GM21529 (cell line): ENCODE measurements at regions not wholly inside any gene's neighbourhood (a gene's known extent, or its start where the extent isn't known, plus 50 kb on each side); places are given as distances from the start of the nearest gene placed in this dataset.

ENCODE experiments used
- ATAC-seq: cut with Tn5 transposase; IDR thresholded peaks from one replicate; pipeline ENCODE4 v1.9.1; 2021; ENCODE audit not compliant: unreplicated experiment

DNA sequence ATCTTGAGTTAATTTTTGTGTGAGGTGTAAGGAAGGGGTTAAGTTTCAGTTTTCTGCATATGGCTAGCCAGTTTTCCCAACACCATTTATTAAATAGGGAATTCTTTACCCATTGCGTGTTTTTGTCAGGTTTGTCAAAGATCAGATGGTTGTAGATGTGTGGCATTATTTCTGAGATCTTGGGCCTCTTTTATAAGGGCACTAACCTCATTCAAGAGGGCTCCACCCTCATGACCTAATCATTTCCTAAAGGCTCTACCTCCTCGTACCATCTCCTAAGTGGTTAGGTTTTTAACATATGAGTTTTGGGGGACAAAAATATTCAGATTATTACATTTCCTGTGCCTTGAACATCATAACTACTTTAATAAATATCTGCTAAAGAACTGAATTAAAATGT is 510.9 kb downstream of the UTRN start:
- ATAC-seq: no peak

DNA sequence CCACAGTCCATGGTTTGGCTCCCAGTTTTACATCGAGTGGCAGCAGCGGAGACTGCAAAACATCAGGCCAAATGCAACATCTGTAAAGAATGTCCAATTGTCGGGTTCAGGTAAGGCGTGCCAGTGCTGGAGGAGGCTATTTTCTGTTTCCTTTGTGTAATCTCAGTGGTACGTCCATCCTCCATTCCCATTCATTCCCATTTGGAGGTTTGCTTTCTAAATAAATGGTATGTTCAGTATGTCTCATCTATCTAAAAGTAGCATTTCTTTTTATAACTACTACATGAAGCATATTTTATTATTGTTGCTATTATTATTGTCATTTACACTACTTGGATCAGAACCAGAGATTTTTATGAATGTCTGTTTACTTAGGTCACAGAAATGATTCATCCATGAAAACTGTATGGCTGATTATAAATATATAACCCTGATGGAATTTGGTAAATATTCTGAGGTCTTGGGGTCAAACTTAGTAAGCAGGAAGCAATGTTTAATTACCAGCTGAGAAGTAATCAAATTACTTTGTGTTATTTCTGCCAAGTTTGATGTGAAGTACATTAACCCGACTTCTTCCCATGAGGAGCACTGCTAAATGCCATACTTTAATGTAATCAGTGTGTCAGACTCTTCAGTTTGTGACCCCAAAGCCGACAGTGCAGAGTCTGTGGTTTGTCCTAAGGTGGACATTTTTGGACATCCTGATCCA is 512.9 kb downstream of the UTRN start:
- no peak for ATAC-seq

DNA sequence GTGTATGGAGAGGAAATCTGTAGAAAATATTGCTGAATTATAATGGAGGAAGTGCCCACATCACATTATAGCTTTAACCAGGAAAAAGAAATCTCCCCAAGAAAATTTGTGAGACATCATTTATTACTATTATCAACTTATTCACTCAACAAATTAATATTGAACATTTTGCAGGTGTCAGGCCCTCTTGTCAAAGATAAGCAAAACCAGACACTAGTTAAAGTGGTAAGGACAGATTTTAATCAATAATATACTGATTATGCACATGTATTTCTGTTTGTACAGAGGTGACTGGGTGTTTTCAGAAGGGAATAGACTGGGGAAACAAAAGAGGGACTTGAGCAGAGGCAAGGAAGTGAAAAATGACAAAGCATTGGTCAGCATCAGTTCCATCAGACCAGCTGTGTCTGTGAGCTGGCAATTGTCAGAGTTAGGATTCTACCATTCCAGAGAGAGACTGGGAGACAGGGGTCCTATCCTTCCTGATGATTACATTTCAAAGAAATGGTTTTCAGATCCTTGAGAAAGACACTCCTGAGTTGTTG is 519.2 kb downstream of the UTRN start:
- no peak for ATAC-seq

DNA sequence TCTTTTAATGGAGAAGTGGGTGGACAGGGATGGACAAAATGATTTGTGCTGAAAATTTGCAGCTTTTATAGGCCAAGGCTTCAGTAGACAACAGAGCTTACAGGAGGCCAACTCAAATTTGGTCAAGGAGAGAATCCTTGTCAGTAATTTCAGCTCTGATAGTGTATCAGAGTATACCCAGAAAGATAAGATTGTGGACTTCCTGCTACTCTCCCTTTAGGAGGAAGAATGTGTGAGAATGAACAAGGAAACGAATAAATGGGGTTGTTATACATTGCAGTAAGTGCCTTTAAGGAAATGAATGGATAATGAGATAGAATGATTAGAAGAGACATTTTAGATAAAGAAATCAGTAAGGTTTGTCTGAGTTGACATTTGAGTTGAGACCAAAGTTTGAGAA is 519.9 kb downstream of the UTRN start:
- ATAC-seq: no peak

DNA sequence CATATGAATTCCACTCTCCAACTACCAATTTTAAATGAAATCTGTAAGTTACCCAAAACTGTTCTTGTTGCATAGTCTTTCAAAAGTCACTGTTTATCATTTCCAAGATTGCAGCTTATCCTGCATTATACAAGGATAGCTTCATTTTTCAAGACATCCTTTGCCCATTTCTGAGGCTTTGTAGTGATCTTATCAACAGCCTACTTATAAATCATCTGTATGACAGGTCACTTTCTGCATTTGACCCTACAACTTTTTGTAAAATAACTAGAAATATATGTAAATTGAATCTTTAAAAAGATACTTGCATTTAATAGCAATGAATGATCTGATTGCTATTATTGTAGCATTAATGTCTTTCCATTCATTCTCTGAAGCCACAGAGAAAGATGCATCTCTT is 521.1 kb downstream of the UTRN start:
- ATAC-seq: no peak

DNA sequence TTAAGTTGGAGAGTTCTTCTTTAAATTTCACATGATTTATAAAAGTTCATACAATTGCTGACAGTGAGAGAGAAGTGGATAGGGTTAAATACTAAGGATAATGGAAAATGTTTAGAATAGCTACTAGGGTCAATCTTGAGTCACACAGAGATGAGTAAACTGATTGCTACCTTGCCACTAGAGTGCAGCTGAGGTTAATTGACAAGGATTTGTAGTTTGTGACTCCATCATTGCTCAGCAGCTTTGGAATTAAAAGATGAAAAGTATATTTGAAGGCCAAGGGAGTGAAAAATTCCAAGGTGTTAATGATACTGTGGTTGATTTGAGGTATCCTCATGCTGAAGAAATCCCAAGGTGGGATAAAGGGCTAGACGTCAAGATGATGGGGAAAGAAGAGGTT is 524.0 kb downstream of the UTRN start:
- ATAC-seq: no peak

DNA sequence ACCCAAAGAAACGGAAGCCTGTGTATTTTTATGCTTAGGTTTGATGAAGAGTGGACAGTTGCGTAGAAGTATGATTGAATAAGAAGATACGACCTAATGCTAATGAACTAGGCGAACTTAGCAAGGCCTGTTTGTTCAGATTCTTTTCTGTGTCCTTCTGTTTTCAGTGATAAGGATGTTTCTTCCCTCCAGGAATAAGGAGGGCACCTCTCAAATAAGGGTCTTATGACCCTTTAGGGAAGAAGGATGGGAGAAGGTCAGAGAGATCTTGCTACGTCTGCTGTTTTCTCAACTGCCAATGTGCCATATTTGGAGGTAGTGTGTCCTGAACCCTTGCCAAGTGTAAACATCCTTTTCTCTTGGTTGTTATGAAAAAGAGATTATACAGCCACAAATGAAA is 524.8 kb downstream of the UTRN start:
- ATAC-seq: no peak

- no peak for ATAC-seq
Observed at GRCh38 chr6:144811140-144811539, 526.0 kb downstream of the UTRN start.

DNA sequence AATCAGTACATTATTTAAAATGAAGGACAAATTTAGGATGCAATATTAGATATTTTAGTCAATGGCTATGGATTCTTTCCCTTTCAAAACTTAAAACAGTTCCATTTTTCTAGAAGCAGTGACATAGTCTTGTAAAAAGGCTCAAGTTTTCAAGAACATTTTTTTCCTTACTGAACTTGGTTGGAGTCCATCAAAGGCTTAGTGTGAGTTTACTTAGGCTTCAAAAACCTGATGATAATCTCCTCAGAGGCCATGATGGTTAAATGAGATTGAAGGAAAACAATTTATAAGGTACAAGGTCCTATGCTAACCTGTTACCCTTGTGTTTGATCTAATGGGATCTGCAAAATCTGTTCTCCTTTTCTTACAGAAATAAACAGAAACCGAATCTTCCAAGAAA is 531.8 kb downstream of the UTRN start:
- ATAC-seq: no peak

DNA sequence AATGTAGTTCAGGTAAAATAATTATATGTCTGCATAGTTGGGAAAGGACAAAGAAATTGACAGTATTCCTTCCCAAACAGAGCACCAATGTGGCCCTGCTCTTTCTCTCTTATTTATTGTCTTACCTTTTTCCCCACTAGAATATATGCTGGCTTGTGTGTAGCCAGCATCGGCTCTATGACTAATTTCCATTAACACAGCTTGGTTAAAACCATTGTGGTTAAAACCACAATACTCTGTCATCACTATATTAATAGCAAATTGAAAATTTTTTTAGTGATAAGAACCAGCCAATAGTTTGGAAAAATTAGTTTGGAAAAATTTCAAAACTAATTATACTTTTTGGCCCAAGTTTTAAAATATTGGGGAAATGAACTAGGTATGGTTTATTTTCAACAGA is 535.1 kb downstream of the UTRN start:
- no peak for ATAC-seq

DNA sequence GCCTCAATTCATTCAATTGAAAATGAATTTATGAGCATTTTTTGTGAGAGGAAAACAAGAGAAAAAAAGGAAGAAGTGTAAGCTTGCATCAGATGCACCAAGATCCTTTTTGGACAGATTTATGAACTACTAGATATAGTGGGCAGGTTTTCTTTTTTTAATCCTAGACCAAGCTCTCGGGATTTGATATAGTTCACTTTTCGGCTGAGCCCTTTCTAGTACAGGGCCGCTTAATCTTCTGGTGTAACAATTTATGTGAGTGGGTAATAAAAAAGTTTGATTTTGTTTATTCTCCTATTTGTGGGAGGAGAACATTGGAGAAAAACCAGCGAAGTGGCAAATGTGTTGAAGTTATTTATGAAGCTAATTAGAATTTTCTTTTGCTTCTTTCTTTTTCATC is 538.0 kb downstream of the UTRN start:
- ATAC-seq: no peak

DNA sequence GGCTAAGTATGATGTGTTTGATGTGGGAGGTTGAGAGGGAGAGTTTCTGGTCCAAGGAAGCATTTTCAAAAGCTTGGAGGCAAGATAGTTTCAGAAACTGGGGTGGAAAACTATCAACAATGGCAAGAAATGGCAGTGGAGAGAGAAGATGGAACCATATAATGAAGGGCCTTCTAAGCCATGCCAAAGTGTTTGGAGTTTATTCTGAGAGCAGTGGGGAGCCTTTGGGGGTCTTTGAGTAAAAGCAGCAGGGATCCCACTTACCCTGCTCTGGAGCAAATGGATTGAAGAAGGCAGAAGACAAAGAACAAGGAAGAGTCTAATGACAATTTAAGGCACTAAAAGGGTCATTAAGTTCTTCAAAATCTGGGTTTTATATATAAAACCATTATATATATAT is 538.9 kb downstream of the UTRN start:
- no peak for ATAC-seq

- no peak for ATAC-seq
Observed at GRCh38 chr6:144834426-144835038, 549.4 kb downstream of the UTRN start.

DNA sequence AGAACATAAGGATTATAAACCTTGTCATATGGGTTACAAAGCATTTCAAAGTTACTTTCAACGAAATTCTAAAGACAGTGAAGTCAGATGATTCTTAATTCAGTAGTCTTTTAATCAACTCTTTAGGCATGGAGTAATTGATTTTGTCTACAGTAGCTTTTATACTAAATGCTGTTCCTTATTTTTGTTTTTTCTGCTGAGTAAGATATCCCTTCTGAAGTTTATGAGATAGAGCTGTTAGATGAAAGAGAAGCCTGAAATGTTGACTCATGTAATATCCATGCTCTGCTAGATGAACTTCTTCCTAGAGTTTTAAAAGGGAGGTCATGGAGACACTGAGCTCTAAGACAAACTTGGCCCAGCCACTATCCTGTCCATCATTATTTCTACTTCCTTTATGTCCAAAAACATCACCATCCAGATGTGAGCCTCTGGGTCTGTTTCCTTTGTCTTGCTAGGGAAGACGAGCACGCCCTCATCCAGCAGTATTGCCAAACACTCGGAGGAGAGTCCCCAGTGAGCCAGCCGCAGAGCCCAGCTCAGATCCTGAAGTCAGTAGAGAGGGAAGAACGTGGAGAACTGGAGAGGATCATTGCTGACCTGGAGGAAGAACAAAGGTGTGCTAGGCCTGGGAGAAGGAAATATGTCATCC is 550.3 kb downstream of the UTRN start:
- no peak for ATAC-seq

DNA sequence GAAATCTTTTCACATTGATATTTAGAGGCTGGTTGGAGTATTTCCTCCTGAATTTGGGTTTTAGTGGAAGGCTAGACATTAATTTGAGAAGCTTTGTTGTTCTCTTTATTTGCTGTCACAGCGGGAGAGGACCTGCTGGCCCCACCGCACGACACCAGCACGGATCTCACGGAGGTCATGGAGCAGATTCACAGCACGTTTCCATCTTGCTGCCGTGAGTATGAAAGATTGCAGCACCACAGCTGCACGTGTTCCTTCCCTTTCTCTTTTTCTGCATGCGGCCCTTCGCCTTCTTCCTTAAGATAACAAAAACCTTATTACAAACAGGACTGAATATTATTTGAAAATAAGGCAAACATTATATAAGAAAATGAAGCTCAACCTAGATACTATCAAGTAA is 555.5 kb downstream of the UTRN start:
- ATAC-seq: no peak

DNA sequence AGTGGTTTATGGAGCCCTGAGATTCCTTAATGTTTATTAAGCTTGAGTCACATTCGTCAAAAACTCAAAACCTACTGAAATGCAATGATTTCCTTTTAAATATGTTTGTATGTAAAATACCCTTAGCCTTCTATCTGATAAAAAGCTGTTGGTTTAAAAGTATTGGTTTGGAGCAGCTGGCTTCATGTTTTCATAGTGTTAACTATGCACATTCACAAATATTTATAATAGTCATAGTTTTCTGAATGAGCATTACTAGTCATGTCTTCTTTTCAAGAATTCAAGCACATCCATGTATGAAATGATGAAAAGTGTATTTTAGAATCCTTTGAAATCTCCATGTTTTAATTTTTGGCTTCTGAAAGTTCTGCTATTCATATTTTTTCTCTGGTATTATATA is 558.6 kb downstream of the UTRN start:
- ATAC-seq: no peak

- no peak for ATAC-seq
Observed at GRCh38 chr6:144844596-144844995, 559.5 kb downstream of the UTRN start.

DNA sequence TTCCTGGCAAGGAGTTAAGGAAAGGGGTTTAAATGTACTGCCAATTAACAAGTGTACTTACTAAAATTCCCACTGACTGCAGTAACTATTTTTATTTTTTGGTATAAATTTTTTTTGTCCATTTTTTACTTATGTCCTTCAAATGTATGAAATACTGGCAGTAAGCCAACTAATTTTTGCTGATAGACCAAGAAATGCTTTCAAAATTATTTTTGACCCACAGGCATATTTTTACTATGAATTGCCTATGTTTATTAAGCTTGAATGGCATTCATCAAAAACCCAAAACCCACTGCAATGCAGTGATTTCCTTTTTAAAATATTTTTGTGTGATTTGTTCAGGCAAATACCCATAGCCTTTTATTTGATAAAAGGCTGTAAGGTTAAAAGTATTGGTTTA is 560.1 kb downstream of the UTRN start:
- ATAC-seq: no peak

DNA sequence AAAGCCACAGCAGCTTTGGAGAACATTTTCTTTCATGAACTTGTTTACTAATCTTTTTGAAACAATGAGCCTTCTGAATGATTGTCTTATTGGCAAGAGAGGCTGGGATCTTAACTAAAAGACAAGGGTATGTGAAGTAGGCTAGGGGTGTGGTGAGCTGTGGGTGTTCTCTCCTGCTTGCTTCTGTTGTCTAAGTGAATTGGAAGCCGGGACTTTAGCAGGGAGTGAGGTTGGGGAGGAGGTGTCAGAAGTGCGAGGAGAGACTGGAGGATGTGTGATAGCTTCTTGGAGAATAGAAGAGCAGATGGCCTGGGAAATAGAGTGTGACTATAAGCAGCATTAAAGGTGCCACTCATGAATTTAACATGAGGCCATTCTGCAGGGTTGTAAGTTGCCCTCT is 562.8 kb downstream of the UTRN start:
- ATAC-seq: no peak

GRCh38 chr6:144849920-144850319 is 564.8 kb downstream of the UTRN start:
- no peak for ATAC-seq

- no peak for ATAC-seq
Observed at GRCh38 chr6:144853603-144854002, 568.5 kb downstream of the UTRN start.

- ATAC-seq: no peak
Observed at GRCh38 chr6:144854654-144855053, 569.5 kb downstream of the UTRN start.
